ENCODE measurements at regions not wholly inside any gene's neighbourhood (a gene's known extent, or its start where the extent isn't known, plus 50 kb on each side); places are given as distances from the start of the nearest gene placed in this dataset.
A peak's percentile ranks its signal among the peaks of the same experiment; 100 is the strongest.
"Not testable (repeated sequence)": the region's sequence is repeated elsewhere in the genome, so short reads cannot be mapped to it uniquely, and the experiment has no call there.

- H3K36me3 ChIP-seq; H3K9me3 ChIP-seq (ENCODE audit: low read depth); H3K27me3 ChIP-seq; DNase-seq (ENCODE audit: low read depth in 1 of 2, low spot score in 1 of 2); H3K4me1 ChIP-seq (ENCODE audit: low read depth); H3K4me3 ChIP-seq; H3K27ac ChIP-seq: not testable (repeated sequence)
Measured at GRCh38 chr3:91348064-91348463, 2240.6 kb downstream of the EPHA3 start.

GRCh38 chr3:91349072-91349471 is 2241.7 kb downstream of the EPHA3 start:
- not testable (repeated sequence) for H3K4me1 ChIP-seq (ENCODE audit: low read depth); H3K27me3 ChIP-seq; H3K27ac ChIP-seq; H3K36me3 ChIP-seq; H3K4me3 ChIP-seq; H3K9me3 ChIP-seq (ENCODE audit: low read depth); DNase-seq (ENCODE audit: low read depth in 1 of 2, low spot score in 1 of 2)

- not testable (repeated sequence) for H3K27ac ChIP-seq; DNase-seq (ENCODE audit: low read depth in 1 of 2, low spot score in 1 of 2); H3K4me1 ChIP-seq (ENCODE audit: low read depth); H3K36me3 ChIP-seq; H3K27me3 ChIP-seq; H3K9me3 ChIP-seq (ENCODE audit: low read depth); H3K4me3 ChIP-seq
Measured at GRCh38 chr3:91352161-91352560, 2244.7 kb downstream of the EPHA3 start.

DNA sequence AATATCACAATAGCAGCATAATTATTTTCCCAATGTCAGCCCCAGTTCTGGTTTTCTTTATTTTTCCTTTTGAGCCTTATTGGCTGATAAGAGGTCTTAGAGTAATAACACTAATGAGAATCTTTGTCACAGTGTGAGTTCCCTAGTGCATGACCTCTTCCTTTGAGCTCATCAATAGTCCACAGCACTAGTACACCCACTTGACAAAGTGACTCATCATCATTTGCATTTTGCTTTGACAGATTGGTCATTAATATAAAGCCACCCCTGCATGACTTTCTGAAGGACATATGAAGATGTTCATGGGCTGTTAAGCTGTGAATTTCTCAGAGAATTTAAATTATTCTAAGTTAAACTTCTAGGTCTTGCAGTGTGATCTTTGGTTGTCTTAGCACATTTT is 2251.9 kb downstream of the EPHA3 start:
- not testable (repeated sequence) for H3K36me3 ChIP-seq; H3K27ac ChIP-seq; DNase-seq (ENCODE audit: low read depth in 1 of 2, low spot score in 1 of 2); H3K27me3 ChIP-seq; H3K9me3 ChIP-seq (ENCODE audit: low read depth); H3K4me1 ChIP-seq (ENCODE audit: low read depth); H3K4me3 ChIP-seq

DNA sequence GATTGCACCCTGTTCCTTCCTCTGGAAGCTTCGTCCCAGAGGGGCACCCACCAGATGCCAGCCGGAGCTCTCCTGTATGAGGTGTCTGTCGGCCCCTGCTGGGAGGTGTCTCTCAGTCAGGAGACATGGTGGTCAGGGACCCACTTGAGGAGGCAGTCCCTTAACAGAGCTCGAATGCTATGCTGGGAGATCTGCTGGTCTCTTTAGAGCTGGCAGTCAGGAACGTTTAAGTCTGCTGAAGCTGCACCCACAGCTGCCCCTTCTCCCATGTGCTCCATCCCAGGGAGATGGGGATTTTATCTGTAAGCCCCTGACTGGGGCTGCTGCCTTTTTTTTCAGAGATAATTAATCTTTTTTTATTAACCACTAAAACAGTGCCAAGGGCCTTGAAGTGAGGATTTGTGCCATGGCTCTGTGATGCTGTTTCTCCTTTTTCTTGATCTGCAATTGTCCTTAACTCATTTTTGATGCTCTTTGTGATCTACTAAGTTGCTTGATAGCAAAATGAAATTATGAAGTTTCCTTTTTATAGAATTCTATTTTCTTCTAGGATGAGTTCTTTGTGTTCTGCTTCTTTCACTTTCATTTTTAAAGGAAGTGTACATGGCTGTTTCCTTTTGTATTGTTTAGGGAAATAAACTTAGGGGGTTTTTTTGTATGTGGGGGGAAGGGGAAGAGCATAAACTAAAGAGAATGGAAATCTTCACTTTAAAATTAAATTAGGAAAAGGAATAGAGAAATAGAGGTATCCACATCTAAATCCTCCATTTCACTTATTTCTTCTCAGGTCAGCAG is 2275.9 kb downstream of the EPHA3 start:
- H3K36me3 ChIP-seq; H3K9me3 ChIP-seq (ENCODE audit: low read depth); DNase-seq (ENCODE audit: low read depth in 1 of 2, low spot score in 1 of 2); H3K4me1 ChIP-seq (ENCODE audit: low read depth); H3K4me3 ChIP-seq; H3K27me3 ChIP-seq; H3K27ac ChIP-seq: not testable (repeated sequence)

- H3K27ac ChIP-seq; H3K9me3 ChIP-seq (ENCODE audit: low read depth); DNase-seq (ENCODE audit: low read depth in 1 of 2, low spot score in 1 of 2); H3K27me3 ChIP-seq; H3K36me3 ChIP-seq; H3K4me3 ChIP-seq; H3K4me1 ChIP-seq (ENCODE audit: low read depth): not testable (repeated sequence)
Measured at GRCh38 chr3:91403938-91404337, 2296.5 kb downstream of the EPHA3 start.

DNA sequence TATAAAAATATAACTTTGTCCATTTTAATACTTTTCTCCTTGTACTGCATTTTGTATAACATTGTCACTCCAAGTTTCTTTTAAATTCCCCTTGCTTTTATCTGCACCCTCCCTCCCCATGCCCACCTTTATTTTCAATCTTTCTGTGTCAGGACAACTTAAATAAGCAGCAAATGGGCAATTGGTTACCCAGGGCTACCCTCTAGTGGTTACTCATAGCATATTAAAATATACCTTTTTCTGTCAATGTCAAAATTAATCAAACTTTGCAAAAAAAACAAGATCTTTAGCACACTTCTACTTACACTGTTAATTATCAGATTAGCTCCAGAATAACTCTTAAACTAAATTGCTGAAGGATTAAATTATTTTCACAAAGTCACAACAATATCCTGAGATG is 2334.6 kb downstream of the EPHA3 start:
- H3K27ac ChIP-seq; H3K36me3 ChIP-seq; H3K4me3 ChIP-seq; DNase-seq (ENCODE audit: low read depth in 1 of 2, low spot score in 1 of 2); H3K27me3 ChIP-seq; H3K4me1 ChIP-seq (ENCODE audit: low read depth); H3K9me3 ChIP-seq (ENCODE audit: low read depth): not testable (repeated sequence)

GRCh38 chr3:91442483-91442882 is 2335.1 kb downstream of the EPHA3 start:
- H3K4me1 ChIP-seq (ENCODE audit: low read depth); H3K36me3 ChIP-seq; H3K27ac ChIP-seq; H3K27me3 ChIP-seq; DNase-seq (ENCODE audit: low read depth in 1 of 2, low spot score in 1 of 2); H3K9me3 ChIP-seq (ENCODE audit: low read depth); H3K4me3 ChIP-seq: not testable (repeated sequence)

DNA sequence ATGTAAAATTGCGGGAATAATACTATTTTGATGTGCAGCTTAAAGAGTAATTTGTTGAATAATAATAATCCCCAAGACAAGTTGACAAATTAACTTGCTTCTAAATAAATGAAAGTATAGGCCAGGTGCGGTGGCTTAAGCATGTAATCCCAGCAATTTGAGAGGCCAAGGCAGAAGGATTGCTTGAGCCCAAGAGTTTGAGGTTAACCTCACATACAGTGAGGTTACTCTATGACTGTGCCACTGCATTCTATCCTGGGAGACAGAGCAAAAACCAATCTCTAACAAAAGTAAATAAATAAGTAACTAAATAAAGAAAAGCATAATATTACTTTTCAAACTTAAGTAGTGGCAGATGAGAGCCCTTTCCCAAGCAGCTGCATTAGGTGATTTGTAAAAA is 2341.0 kb downstream of the EPHA3 start:
- not testable (repeated sequence) for H3K9me3 ChIP-seq (ENCODE audit: low read depth); DNase-seq (ENCODE audit: low read depth in 1 of 2, low spot score in 1 of 2); H3K27me3 ChIP-seq; H3K4me3 ChIP-seq; H3K36me3 ChIP-seq; H3K27ac ChIP-seq; H3K4me1 ChIP-seq (ENCODE audit: low read depth)

- not testable (repeated sequence) for DNase-seq (ENCODE audit: low read depth in 1 of 2, low spot score in 1 of 2); H3K4me1 ChIP-seq (ENCODE audit: low read depth); H3K27me3 ChIP-seq; H3K4me3 ChIP-seq; H3K27ac ChIP-seq; H3K36me3 ChIP-seq; H3K9me3 ChIP-seq (ENCODE audit: low read depth)
Measured at GRCh38 chr3:91466517-91466916, 2359.1 kb downstream of the EPHA3 start.

DNA sequence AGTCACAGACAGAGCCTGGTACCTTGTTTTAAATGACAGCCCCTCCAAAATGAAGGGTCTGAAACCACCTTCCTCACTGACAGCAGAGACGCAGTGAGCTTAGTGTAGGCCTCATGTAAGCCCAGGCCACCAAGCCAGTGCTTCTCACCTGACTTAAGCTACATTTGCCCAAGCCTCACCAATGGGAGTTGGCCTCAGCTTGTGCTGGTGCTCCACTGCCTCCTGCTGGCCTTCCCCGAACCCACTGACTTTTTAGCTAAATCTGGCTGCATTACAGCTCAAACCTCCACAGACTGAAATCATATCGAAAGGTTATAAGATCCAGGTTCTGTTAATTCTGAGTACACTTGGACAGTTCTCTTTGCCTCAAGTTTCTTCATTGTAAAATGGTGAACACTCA is 2361.8 kb downstream of the EPHA3 start:
- not testable (repeated sequence) for H3K4me1 ChIP-seq (ENCODE audit: low read depth); H3K4me3 ChIP-seq; DNase-seq (ENCODE audit: low read depth in 1 of 2, low spot score in 1 of 2)

DNA sequence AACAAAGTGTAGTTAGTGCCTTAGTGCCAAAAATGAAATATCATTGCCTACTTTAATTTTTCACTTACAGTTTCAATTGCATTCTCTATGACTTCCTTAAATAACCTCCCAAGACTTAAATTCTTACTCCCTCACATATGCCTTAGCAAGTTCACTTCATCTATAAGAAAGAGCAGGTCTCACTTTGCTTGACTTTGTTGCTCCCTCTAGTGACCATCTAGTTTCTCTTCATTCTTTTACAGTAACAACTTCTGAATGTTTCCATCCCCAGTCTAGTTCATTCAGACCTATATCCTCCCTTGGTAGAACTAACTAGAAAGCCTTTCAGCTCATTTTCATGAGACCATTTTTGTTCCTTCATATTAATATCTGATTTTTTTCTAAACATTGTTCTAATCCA is 2377.6 kb downstream of the EPHA3 start:
- DNase-seq (ENCODE audit: low read depth in 1 of 2, low spot score in 1 of 2) = peak in 1 of 2 donors; percentile 4
- not testable (repeated sequence) for H3K36me3 ChIP-seq; H3K4me1 ChIP-seq (ENCODE audit: low read depth); H3K27ac ChIP-seq; H3K4me3 ChIP-seq; H3K9me3 ChIP-seq (ENCODE audit: low read depth); H3K27me3 ChIP-seq

More for the DNA sequence above, 2361.8 kb downstream of the EPHA3 start:
- H3K36me3 ChIP-seq; H3K27ac ChIP-seq; H3K27me3 ChIP-seq; H3K9me3 ChIP-seq (ENCODE audit: low read depth): not testable (repeated sequence)

DNA sequence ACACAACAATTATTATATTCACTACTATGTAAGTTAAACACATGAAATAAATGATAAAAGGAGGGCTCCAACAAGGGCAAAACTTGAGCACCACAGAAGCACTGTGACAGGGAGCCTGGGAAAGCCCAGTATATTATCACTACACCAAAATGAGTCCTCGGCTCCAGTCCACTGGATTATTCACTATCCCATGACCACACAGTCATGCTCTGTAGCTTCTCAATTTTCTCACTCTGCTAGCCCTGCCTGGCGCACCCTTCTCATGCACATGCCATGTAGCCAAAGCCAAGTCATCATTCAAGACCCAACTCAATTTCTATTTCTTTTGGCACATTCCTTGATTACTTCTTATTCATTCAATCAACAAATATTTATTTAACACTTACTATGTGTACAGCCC is 2378.5 kb downstream of the EPHA3 start:
- not testable (repeated sequence) for H3K4me3 ChIP-seq; H3K36me3 ChIP-seq; H3K27ac ChIP-seq; H3K27me3 ChIP-seq; DNase-seq (ENCODE audit: low read depth in 1 of 2, low spot score in 1 of 2); H3K4me1 ChIP-seq (ENCODE audit: low read depth); H3K9me3 ChIP-seq (ENCODE audit: low read depth)

DNA sequence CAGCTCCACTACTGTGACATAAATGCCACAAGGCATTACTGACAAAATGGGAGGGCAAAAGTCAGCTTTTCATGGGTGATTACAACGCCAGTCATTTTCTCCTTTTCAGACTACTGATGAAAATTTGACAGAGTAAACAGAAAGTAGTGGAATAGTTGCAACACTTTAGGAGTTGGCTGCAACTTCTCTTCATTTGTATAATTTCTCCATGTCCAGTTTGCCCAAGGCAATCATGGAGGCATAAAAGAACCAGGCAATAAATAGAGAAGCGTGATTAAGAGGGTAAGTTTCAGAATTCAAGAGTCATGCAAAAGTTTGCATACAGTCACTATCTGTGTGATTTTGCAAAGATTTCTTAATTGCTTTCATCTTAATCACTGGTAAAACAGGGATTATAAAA is 2390.3 kb downstream of the EPHA3 start:
- H3K4me3 ChIP-seq; H3K27me3 ChIP-seq; H3K4me1 ChIP-seq (ENCODE audit: low read depth); H3K36me3 ChIP-seq; H3K27ac ChIP-seq; DNase-seq (ENCODE audit: low read depth in 1 of 2, low spot score in 1 of 2); H3K9me3 ChIP-seq (ENCODE audit: low read depth): not testable (repeated sequence)

DNA sequence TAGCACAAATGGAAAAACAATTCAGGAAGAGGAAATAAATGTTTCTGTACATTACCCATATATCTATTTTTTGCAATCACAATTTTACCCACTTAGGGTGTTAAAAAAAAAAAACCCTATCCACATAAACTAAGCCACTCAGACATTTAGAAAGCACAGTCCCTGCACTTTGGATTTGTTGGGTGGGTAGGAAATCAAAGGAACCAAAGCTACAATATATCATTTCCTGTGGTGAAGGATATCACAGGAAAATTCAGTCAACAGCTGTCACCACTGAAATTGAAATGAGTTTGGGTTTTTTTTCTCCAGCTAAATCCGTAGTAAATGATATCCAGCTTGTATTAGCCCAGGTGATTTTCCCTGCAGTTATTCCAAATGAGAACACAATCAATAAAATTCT is 2392.4 kb downstream of the EPHA3 start:
- H3K4me1 ChIP-seq (ENCODE audit: low read depth); DNase-seq (ENCODE audit: low read depth in 1 of 2, low spot score in 1 of 2); H3K4me3 ChIP-seq; H3K27me3 ChIP-seq; H3K9me3 ChIP-seq (ENCODE audit: low read depth); H3K27ac ChIP-seq; H3K36me3 ChIP-seq: not testable (repeated sequence)

Data from cardiac muscle cell (in vitro differentiated cells and primary cell).